ENCODE measurements at regions not wholly inside any gene's neighbourhood (a gene's known extent, or its start where the extent isn't known, plus 50 kb on each side); places are given as distances from the start of the nearest gene placed in this dataset.

GRCh38 chr10:64313967-64314366 is 792.8 kb downstream of the REEP3 start:
- no peaks in the 10 kb centered on the region for H3F3A ChIP-seq (ENCODE audit: low read depth)
- H3K27me3 Mint-ChIP-seq (ENCODE audit: insufficient read depth, low read depth) = no peaks in the 10 kb centered on the region
- H3K36me3 Mint-ChIP-seq = no peaks in the 10 kb centered on the region
- no peak overlapping the region for H3K9ac ChIP-seq
- no peaks in the 10 kb centered on the region for H3K79me2 ChIP-seq (ENCODE audit: low read depth)
- H3K9me3 ChIP-seq (ENCODE audit: low read depth) = no peaks in the 10 kb centered on the region
- no peak overlapping the region for H3K27ac ChIP-seq
- H2AFZ ChIP-seq (replicated peaks) = no peak overlapping the region
- TF ChIP-seq EZH2phosphoT487 (IDR thresholded peaks at IDR 0.05) (no peak), EZH2 (IDR thresholded peaks at IDR 0.05) (no peak), CTCF (IDR thresholded peaks at IDR 0.05) (no peak)
- no peaks in the 10 kb centered on the region for H3K4me1 ChIP-seq
- no peaks in the 10 kb centered on the region for H4K20me1 ChIP-seq (ENCODE audit: low read depth)
- H3K4me3 ChIP-seq = no peak overlapping the region
- no peak for DNase-seq (ENCODE audit: low spot score)
- no peak overlapping the region for H3K4me2 ChIP-seq
- H3K36me3 ChIP-seq = no peaks in the 10 kb centered on the region
- H3K9me3 Mint-ChIP-seq = no peaks in the 10 kb centered on the region
- H3K27ac Mint-ChIP-seq = no peak overlapping the region
- no peaks in the 10 kb centered on the region for H3K27me3 ChIP-seq
- no peaks in the 10 kb centered on the region for H3K4me1 Mint-ChIP-seq
- no peak overlapping the region for H3K4me3 Mint-ChIP-seq

GRCh38 chr10:64316416-64316815 is 795.2 kb downstream of the REEP3 start:
- Histone ChIP-seq H3K4me1 (no peaks in the 10 kb centered on the region), H3K4me2 (no peak overlapping the region), H3K9me3 (ENCODE audit: low read depth) (no peaks in the 10 kb centered on the region), H3K4me3 (no peak overlapping the region), H3F3A (ENCODE audit: low read depth) (no peaks in the 10 kb centered on the region), H3K79me2 (ENCODE audit: low read depth) (no peaks in the 10 kb centered on the region), H3K36me3 (no peaks in the 10 kb centered on the region), H3K27me3 (no peaks in the 10 kb centered on the region), H3K27ac (no peak overlapping the region), H3K9ac (no peak overlapping the region), H4K20me1 (ENCODE audit: low read depth) (no peaks in the 10 kb centered on the region), H2AFZ (replicated peaks) (peak overlapping the region; percentile 66)
- H3K9me3 Mint-ChIP-seq = no peaks in the 10 kb centered on the region
- no peaks in the 10 kb centered on the region for H3K4me1 Mint-ChIP-seq
- no peak overlapping the region for H3K27ac Mint-ChIP-seq
- H3K36me3 Mint-ChIP-seq = no peaks in the 10 kb centered on the region
- TF ChIP-seq CTCF (IDR thresholded peaks at IDR 0.05) = no peak
- TF ChIP-seq EZH2 (IDR thresholded peaks at IDR 0.05) = no peak
- no peak for TF ChIP-seq EZH2phosphoT487 (IDR thresholded peaks at IDR 0.05)
- no peak overlapping the region for H3K4me3 Mint-ChIP-seq
- no peaks in the 10 kb centered on the region for H3K27me3 Mint-ChIP-seq (ENCODE audit: insufficient read depth, low read depth)
- no peak for DNase-seq (ENCODE audit: low spot score)

GRCh38 chr10:64316833-64317232 is 795.6 kb downstream of the REEP3 start:
- H3K27ac ChIP-seq = no peak overlapping the region
- no peaks in the 10 kb centered on the region for H3K4me1 ChIP-seq
- no peaks in the 10 kb centered on the region for H4K20me1 ChIP-seq (ENCODE audit: low read depth)
- Mint-ChIP-seq H3K36me3 (no peaks in the 10 kb centered on the region), H3K9me3 (no peaks in the 10 kb centered on the region), H3K27ac (no peak overlapping the region), H3K4me3 (no peak overlapping the region), H3K4me1 (no peaks in the 10 kb centered on the region), H3K27me3 (ENCODE audit: insufficient read depth, low read depth) (no peaks in the 10 kb centered on the region)
- no peak for DNase-seq (ENCODE audit: low spot score)
- H2AFZ ChIP-seq (replicated peaks) = no peak overlapping the region
- no peaks in the 10 kb centered on the region for H3K36me3 ChIP-seq
- no peaks in the 10 kb centered on the region for H3K79me2 ChIP-seq (ENCODE audit: low read depth)
- H3K27me3 ChIP-seq = no peaks in the 10 kb centered on the region
- TF ChIP-seq CTCF (IDR thresholded peaks at IDR 0.05) = no peak
- no peak for TF ChIP-seq EZH2 (IDR thresholded peaks at IDR 0.05)
- no peak for TF ChIP-seq EZH2phosphoT487 (IDR thresholded peaks at IDR 0.05)
- H3K4me2 ChIP-seq = no peak overlapping the region
- H3K9ac ChIP-seq = no peak overlapping the region
- no peak overlapping the region for H3K4me3 ChIP-seq
- no peaks in the 10 kb centered on the region for H3K9me3 ChIP-seq (ENCODE audit: low read depth)
- no peaks in the 10 kb centered on the region for H3F3A ChIP-seq (ENCODE audit: low read depth)

GRCh38 chr10:64320448-64320847 is 799.2 kb downstream of the REEP3 start:
- Mint-ChIP-seq H3K27me3 (ENCODE audit: insufficient read depth, low read depth) (peaks cover 2% of the 10 kb centered on the region), H3K27ac (no peak overlapping the region)
- no peak overlapping the region for H3K4me2 ChIP-seq

More at GRCh38 chr10:64320448-64320847, 799.2 kb downstream of the REEP3 start:
- H3F3A ChIP-seq (ENCODE audit: low read depth) = no peaks in the 10 kb centered on the region
- H3K36me3 ChIP-seq = no peaks in the 10 kb centered on the region
- no peak overlapping the region for H3K9ac ChIP-seq
- no peaks in the 10 kb centered on the region for H3K36me3 Mint-ChIP-seq
- H4K20me1 ChIP-seq (ENCODE audit: low read depth) = no peaks in the 10 kb centered on the region
- no peaks in the 10 kb centered on the region for H3K4me1 ChIP-seq
- H3K27ac ChIP-seq = no peak overlapping the region
- no peak overlapping the region for H3K4me3 ChIP-seq
- no peak overlapping the region for H3K4me3 Mint-ChIP-seq
- no peak overlapping the region for H2AFZ ChIP-seq (replicated peaks)
- no peaks in the 10 kb centered on the region for H3K27me3 ChIP-seq
- no peak for DNase-seq (ENCODE audit: low spot score)
- no peaks in the 10 kb centered on the region for H3K4me1 Mint-ChIP-seq
- TF ChIP-seq CTCF (IDR thresholded peaks at IDR 0.05) (no peak), EZH2 (IDR thresholded peaks at IDR 0.05) (no peak), EZH2phosphoT487 (IDR thresholded peaks at IDR 0.05) (no peak)
- no peaks in the 10 kb centered on the region for H3K9me3 ChIP-seq (ENCODE audit: low read depth)
- H3K79me2 ChIP-seq (ENCODE audit: low read depth) = no peaks in the 10 kb centered on the region
- H3K9me3 Mint-ChIP-seq = peaks cover 5% of the 10 kb centered on the region

Data from neural progenitor cell (in vitro differentiated cells).